RWPE2 (cell line): ENCODE measurements at regions not wholly inside any gene's neighbourhood (a gene's known extent, or its start where the extent isn't known, plus 50 kb on each side); places are given as distances from the start of the nearest gene placed in this dataset.

ENCODE experiments used
- ATAC-seq: fragments of 200-7000 bp; cut with Tn5 transposase; 3 replicates; pipeline ENCODE4 v1.9.1; 2021; ENCODE audit warnings: low read depth
- DNase-seq: peaks from one replicate; pipeline ENCODE4 v3.0.0-alpha.2; 2020; ENCODE audit warnings: low spot score
- H3K27ac ChIP-seq: fragments of 450-650 bp; 2 replicates; pipeline ENCODE4 v1.5.1; 2017; ENCODE audit warnings: mild to moderate bottlenecking; ENCODE audit not compliant: poor library complexity, severe bottlenecking
- H3K27me3 ChIP-seq: fragments of 250-450 bp; sonication (Bioruptor Pico); 2 replicates; pipeline ENCODE4 v1.5.1; 2021; ENCODE audit warnings: mild to moderate bottlenecking, moderate library complexity; ENCODE audit not compliant: insufficient read depth, poor library complexity, severe bottlenecking
- H3K36me3 ChIP-seq: fragments of 250-450 bp; sonication (Bioruptor Pico); 2 replicates; pipeline ENCODE4 v1.5.1; 2020; ENCODE audit warnings: low read depth, mild to moderate bottlenecking, moderate library complexity
- H3K4me1 ChIP-seq: fragments of 250-450 bp; sonication (Bioruptor Pico); 2 replicates; pipeline ENCODE4 v1.5.1; 2021; ENCODE audit warnings: mild to moderate bottlenecking, moderate library complexity; ENCODE audit not compliant: insufficient read depth, poor library complexity, severe bottlenecking
- H3K4me3 ChIP-seq: fragments of 250-450 bp; sonication (Bioruptor Pico); 2 replicates; pipeline ENCODE4 v1.5.1; 2021; ENCODE audit warnings: mild to moderate bottlenecking, moderate library complexity; ENCODE audit not compliant: severe bottlenecking
- H3K9me3 ChIP-seq: fragments of 250-450 bp; sonication (Bioruptor Pico); 2 replicates; pipeline ENCODE4 v1.5.1; 2021; ENCODE audit warnings: mild to moderate bottlenecking, moderate library complexity; ENCODE audit not compliant: severe bottlenecking
- TF ChIP-seq, protein P1 (sequence below): fragments of 450-650 bp; IDR thresholded peaks from one replicate; pipeline ENCODE4 v1.5.1; 2017; ENCODE audit warnings: mild to moderate bottlenecking, moderate library complexity; ENCODE audit not compliant: poor library complexity, severe bottlenecking

DNA sequence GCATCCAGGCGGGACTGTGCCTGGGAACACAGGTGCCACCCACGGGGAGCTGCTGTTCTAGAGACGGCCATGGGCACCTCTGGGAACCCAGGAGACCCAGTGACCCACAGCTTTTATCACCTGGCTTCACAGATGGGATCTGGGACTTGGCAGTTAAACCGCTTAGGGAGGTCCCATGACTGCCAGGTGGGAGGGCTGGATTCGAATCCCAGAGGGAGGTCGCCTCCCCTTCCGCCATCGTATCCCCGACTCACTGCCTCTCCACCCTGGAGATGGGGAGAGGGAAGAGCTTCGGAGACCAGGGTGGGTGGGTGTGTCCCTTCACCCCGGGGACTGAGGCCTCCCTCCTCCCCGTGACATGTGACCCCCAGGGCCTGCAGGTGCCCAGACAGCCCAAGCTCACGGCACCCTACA lies 169.4 kb downstream of the RTP5 start:
- TF ChIP-seq, protein P1, sequence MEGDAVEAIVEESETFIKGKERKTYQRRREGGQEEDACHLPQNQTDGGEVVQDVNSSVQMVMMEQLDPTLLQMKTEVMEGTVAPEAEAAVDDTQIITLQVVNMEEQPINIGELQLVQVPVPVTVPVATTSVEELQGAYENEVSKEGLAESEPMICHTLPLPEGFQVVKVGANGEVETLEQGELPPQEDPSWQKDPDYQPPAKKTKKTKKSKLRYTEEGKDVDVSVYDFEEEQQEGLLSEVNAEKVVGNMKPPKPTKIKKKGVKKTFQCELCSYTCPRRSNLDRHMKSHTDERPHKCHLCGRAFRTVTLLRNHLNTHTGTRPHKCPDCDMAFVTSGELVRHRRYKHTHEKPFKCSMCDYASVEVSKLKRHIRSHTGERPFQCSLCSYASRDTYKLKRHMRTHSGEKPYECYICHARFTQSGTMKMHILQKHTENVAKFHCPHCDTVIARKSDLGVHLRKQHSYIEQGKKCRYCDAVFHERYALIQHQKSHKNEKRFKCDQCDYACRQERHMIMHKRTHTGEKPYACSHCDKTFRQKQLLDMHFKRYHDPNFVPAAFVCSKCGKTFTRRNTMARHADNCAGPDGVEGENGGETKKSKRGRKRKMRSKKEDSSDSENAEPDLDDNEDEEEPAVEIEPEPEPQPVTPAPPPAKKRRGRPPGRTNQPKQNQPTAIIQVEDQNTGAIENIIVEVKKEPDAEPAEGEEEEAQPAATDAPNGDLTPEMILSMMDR, result no peak

GRCh38 chr2:242040303-242040655 lies 170.8 kb downstream of the RTP5 start:
- no peaks in the 10 kb centered on the region for H3K36me3 ChIP-seq
- H3K27me3 ChIP-seq, result peaks cover 25% of the 10 kb centered on the region

More for the DNA sequence above, 169.4 kb downstream of the RTP5 start:
- ATAC-seq, result no peak
- H3K4me1 ChIP-seq, result no peaks in the 10 kb centered on the region
- H3K27ac ChIP-seq, result no peak overlapping the region
- peaks cover 27% of the 10 kb centered on the region for H3K27me3 ChIP-seq
- no peaks in the 10 kb centered on the region for H3K36me3 ChIP-seq
- H3K4me3 ChIP-seq, result no peak overlapping the region
- peak; percentile 25 for DNase-seq
- H3K9me3 ChIP-seq, result no peaks in the 10 kb centered on the region

GRCh38 chr2:242040681-242041080 lies 171.2 kb downstream of the RTP5 start:
- no peak for DNase-seq
- H3K9me3 ChIP-seq, result no peaks in the 10 kb centered on the region
- TF ChIP-seq, protein P1, result no peak

More at GRCh38 chr2:242040303-242040655, 170.8 kb downstream of the RTP5 start:
- Histone ChIP-seq H3K9me3 (no peaks in the 10 kb centered on the region), H3K4me1 (no peaks in the 10 kb centered on the region), H3K27ac (no peak overlapping the region), H3K4me3 (no peak overlapping the region)
- peak; percentile 43 for DNase-seq
- TF ChIP-seq, protein P1, result no peak
- no peak for ATAC-seq

DNA sequence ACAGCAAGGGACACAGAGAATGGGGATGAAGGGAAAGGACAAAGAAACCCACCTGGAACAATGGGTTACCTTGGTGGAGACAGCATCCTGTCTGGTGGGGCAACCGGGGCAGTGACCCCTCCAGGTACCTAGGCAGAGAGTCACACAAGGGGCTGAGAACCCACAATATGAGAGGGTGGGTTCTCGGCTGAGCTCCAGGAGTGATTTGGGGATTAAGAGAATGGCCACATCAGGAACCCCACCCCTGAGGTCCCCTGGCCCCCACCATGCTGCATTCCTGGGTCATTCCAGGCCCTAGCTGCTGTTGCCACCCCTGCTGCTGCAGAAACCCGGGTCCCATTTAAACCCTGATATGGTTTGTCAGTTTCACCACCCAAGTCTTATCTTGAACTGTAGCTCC lies 172.3 kb downstream of the RTP5 start:
- no peak for DNase-seq
- H3K27ac ChIP-seq, result no peak overlapping the region
- ATAC-seq, result no peak
- H3K36me3 ChIP-seq, result no peaks in the 10 kb centered on the region
- TF ChIP-seq, protein P1, result no peak
- H3K4me3 ChIP-seq, result no peak overlapping the region
- no peaks in the 10 kb centered on the region for H3K4me1 ChIP-seq
- peaks cover 30% of the 10 kb centered on the region for H3K27me3 ChIP-seq
- no peaks in the 10 kb centered on the region for H3K9me3 ChIP-seq

More at GRCh38 chr2:242040681-242041080, 171.2 kb downstream of the RTP5 start:
- ATAC-seq, result no peak
- no peaks in the 10 kb centered on the region for H3K4me1 ChIP-seq
- no peak overlapping the region for H3K4me3 ChIP-seq
- no peak overlapping the region for H3K27ac ChIP-seq
- H3K36me3 ChIP-seq, result no peaks in the 10 kb centered on the region
- peaks cover 25% of the 10 kb centered on the region for H3K27me3 ChIP-seq

- no peak overlapping the region for H3K4me3 ChIP-seq
- DNase-seq (no peak), ATAC-seq (no peak)
- no peak overlapping the region for H3K27ac ChIP-seq
- peaks cover 25% of the 10 kb centered on the region for H3K27me3 ChIP-seq
- H3K9me3 ChIP-seq, result no peaks in the 10 kb centered on the region
- H3K36me3 ChIP-seq, result no peaks in the 10 kb centered on the region
- no peaks in the 10 kb centered on the region for H3K4me1 ChIP-seq
- TF ChIP-seq, protein P1, result no peak
These were observed 174.2 kb downstream of the RTP5 start for GRCh38 chr2:242043538-242044312.
